GM18907 (cell line): ENCODE measurements at regions not wholly inside any gene's neighbourhood (a gene's known extent, or its start where the extent isn't known, plus 50 kb on each side); places are given as distances from the start of the nearest gene placed in this dataset.

Experiments used
- ATAC-seq: cut with Tn5 transposase; IDR thresholded peaks from one replicate; pipeline ENCODE4 v1.9.1; 2021; ENCODE audit warnings: mild to moderate bottlenecking, moderate library complexity; ENCODE audit not compliant: unreplicated experiment

DNA sequence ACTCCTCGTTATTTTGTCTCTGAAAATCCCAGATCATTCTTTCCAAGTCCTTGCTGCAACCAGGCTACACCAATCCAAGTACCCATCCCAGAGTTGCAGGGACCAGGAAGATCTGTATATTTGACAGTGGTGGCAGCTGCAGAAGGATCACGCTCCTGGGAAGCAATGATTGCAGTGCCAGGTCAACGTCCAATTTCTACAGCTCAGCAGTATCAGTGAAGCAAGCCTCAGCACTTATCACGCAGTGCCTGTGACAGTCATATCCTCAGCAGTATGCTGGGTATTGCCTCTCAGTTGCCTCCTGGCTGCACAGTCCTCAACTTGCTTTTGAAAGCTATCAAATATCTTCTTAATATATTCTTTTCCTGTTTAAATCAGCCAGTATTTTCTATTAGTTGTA, 66.7 kb downstream of the BARHL2 start:
- ATAC-seq = no peak

DNA sequence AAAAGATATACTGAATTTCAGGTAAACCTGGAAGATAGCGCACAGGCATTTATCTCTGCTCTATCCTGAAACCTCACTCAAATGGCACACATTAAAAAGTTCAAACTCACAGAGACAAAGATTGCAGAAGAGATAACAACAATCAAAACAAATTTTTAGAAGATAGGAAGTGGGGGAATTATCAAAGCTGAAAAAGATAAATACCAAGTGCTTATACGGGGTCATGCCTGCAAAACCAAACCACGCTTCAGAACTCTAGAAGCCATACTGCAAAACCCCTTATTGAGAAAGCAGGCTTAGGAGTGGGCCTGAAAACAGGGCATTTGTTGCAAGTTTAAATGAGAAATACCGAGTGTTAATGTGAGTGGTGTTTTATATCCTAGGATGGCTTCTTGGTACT, 76.8 kb downstream of the BARHL2 start:
- ATAC-seq = no peak

DNA sequence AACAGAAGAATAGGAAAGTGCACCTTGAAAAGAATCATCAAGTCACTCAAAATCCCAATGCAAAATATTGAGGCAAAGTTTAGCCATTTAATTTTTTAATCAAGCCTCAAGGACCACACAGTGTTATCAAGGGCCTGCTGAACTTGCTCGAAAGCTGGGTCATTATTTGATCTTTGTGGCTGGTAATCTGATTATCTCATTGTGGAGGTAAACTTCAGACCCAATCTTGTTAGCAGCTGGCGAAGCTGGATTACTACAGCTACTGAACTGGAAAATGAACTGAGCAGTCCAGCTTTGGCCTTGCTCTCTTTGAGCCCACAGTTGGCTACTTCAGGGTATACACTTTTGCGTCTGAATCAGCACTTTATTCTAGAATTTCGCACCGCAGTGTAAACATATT, 94.4 kb downstream of the BARHL2 start:
- no peak for ATAC-seq

DNA sequence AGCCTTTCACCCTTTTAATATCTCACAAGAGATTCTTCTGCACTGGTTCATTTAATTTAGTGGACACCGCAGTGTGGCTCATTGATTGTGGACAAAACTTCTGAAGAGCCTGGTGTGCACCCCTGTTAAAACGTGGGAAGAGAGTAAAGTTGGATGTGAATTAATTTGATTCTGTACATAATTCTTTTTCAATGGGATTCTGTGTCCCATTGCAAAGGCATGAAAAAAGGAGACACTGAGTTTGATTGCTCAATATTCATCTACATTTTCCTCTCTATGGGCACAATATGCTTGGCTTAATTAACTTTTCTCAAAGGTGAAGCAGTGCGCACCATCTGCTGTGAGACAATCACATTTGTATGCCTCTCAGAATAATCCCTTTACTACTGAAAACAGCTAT, 95.1 kb downstream of the BARHL2 start:
- ATAC-seq = no peak

DNA sequence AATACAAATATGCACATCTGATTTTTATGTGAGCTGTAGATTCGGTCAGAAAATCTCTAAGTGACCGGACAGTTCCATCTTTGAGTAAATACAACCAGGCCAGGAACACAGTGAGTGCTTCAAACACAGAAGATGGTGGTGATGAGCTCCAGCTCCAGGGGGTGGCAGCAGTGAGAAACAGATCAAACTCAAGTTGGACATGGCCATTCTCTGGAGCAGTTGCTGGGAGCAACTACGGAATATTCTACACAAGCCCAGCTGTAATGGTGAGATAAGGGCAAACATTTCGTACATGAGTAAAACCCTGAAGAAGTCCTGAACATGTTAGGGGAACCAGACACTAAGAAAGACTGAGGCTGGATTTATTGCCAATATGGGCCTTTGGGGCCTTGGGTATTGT, 100.7 kb downstream of the BARHL2 start:
- ATAC-seq = no peak

DNA sequence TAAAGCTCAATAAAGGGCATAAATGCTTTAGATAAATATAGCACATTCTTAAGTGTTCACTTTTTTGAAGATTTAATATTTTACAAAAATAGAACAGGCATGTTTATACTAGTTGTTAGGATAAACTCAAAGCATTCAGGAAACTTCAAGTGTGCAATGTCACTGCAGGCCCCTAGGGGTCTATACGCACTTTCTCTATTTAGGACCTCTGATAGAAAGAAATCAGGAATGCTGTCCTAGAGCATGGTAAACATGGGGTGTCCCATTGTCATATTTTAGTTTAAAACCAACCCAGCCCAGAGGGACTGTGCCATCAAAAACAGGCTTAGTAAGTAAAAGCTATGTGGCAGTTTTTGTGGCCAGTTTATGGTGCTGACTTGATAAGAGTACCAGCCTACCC, 102.2 kb downstream of the BARHL2 start:
- no peak for ATAC-seq

DNA sequence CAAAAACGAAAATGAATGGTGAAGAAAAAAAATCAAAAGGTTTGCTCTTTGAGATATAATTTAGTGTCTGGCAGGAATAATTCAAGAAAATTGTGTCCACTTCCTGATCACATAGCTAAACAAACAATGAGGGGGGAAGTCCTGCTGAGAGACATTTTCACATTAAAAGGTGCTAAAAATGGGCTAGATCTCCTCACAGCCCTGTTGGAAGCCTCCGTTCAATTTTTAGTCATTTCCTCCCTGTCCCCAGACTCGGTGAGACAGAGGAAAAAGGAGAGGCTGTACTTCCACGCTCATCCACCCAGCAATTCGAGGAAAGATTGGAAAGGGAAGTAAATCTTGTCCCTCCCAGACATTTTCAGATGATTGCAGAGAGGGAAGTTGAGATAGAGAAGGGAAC, 103.7 kb downstream of the BARHL2 start:
- ATAC-seq = no peak

DNA sequence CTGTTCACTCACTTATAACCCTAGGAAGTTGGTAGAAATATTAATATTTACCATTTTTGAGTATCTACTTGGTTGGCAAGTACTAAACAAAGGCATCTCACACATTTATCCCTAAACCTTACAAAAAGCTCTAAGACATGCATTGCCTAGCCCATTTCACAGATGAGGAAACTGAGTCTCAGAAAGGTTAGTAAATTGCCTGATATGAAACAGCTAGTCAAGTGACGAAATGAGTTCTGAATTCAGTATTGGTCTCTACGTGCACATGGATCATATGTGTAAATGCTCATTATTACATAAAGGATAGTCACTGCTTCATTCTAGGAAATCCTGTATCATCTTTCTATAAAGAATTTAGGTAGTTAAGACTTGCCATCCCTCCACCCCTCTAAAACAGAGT, 105.1 kb downstream of the BARHL2 start:
- no peak for ATAC-seq

DNA sequence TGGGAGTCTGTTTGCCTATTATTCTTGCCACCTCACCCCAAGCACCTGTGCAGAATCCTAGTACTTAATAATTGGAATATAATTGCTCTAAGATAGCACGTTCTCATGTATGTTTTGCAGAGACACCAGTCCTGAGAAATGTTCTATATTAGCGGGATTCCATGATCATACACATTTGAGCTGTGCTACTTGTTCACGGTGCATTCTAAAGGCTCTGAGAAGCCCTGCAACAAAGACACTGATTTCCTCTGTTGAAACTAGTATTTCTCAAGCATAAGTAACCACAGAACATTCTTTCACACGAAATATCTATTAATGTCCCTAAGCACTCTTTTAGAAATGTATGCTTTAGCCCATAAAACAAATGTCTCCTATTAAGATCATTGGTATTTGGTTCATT, 109.4 kb downstream of the BARHL2 start:
- no peak for ATAC-seq

DNA sequence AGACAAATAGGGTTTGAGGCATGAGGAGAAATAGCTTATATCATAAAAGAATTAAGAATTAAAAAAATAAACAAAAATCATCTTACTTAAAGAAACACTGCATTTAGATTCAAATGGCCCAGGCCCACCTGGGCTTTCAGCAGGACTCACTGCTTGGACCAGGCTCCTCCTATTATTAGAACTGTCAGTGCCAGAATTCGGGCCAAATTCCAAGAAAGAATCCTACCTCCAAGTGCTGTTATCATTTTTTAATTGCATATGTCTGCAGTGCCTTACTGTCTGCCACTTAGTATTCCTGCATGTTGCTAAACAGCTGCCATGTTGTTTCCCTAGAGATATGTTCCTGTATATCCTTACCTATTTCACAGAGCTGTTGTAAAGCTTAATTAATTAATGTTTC, 112.0 kb downstream of the BARHL2 start:
- ATAC-seq = no peak

DNA sequence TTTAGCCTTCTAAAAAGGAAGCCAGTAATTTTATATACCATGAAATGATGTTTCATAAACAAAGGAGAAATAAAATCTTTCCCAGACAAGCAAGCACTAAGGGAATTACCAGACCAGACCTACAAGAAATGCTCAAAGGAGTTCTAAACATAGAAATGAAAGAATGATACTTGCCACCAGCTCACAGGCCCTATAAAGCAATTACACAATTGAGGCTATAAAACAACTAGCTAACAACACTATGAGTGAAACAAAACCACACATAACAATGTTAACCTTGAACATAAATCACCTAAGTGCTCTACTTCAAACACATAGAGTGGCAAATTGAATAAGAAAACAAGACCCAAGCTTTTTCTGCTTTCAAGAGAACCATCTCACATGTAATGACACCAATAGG, 123.8 kb downstream of the BARHL2 start:
- no peak for ATAC-seq

DNA sequence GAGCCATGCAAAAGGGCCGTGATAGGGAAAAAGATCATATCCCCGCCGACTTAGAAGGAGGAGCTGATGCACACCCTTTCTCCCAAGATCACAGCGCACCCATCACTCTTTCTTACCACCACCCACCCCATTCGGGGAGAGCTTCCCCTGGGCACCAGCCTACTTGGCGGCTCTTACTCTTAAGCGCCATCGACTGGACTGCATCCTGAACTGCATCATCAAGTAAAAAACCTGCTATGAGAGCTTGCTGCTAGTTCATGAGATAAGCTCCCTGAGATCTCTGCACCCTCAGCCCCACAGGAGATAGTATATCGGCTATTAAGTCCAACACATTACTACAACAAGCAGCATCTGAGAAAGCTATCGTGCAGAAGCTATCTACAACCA, 125.1 kb downstream of the BARHL2 start:
- no peak for ATAC-seq

DNA sequence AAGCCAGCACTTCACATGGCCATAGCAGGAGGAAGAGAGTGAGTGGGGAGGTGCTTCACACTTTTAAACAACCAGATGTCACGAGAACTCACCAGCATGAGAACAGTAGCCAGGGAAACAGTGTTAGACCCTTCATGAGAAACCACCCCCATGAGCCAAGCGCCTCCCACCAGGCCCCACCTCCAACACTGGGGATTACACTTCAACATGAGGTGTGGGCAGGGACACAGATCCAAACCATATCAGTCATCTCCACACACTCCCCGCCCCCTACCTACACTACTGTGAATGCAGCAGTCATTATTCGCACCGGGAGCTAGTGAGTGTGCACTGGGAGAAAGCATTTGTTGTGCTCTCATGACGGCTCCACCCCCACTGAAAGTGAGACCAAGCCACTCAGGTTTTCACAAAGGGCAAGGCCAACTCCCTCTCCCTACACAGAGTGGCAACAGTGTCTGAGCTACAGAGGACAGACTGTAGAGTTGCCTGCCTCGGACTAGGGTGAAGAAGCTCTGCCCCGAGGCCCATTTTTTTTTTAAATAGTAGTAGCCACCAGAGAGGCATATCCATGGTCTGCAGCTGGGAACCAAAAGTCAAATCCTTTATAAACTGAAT, 125.6 kb downstream of the BARHL2 start:
- ATAC-seq = no peak

DNA sequence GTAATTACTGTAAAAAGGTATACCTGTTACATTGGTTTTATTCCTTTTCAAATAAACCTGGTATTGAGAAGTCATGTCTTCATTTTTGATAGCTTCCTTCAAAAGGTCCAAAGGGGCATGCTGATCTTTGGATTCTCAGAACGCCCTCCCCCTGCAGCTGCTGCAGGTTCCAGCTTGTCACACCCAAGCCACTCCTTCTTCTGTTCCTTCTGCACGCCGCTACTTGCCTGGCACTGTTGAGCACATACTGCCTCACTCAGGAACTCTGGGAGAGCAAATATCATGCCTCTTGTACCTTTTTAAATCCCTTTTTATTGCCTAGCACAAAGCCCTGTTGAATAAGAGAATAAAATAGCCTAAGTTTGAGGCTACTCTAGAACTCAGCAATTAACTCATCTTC, 136.9 kb downstream of the BARHL2 start:
- ATAC-seq = no peak

DNA sequence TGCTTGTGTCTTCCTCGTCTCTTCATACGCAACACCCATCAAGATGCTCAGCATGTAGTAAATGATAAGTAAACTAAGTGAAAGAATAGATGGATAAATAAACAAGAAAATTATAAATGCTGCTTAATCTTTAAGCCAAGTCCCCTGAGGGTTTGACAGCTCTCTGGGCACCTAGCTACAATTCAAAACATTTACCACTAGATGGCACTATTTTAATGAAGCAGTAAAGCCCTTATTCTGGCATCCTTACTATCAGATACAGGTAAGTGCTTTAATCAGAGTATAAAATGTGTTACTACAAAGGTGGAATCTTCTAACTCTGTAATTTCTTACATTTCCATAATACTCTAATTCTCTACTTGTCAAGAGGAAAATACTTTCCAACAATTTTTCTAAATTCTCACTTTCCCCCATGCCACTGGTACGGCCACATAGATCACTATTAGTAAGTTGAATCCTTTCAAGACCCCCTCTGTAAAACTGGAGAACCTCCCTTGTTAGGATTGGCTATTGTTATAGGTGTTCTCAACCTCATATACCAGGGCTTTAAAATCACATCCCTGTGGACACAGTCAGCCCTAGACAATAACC, 137.8 kb downstream of the BARHL2 start:
- ATAC-seq = peak; percentile 71

DNA sequence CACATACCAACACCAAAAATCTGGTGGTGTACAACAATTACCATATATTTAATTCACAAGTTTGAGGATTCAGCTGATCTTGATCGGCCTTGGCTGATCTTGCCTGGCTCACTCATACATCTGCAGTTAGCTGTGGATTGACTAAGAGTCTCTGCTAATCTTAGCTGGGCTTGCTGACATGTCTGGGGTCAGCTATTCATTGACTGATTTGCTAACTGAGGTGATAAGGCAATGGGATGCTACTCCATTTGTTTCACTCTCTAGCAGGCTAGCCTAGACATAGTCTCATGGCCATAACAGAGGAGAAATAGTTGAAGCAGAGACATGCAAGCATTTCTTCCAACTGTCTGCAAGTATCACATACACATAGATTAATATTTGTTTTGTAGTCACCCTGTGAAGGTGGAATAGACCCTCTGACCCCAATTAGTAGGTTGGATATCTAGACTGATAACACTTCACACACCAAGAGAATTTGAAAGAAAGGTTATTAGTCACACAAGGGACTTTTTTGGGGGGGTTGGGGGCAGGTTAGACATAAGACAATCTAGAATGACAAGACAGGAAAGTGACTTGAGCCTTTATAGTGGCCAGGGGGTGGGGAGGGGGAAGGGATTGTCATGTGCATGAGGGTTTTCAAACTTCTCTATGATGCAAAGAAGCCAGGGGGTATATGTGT, 142.3 kb downstream of the BARHL2 start:
- no peak for ATAC-seq

DNA sequence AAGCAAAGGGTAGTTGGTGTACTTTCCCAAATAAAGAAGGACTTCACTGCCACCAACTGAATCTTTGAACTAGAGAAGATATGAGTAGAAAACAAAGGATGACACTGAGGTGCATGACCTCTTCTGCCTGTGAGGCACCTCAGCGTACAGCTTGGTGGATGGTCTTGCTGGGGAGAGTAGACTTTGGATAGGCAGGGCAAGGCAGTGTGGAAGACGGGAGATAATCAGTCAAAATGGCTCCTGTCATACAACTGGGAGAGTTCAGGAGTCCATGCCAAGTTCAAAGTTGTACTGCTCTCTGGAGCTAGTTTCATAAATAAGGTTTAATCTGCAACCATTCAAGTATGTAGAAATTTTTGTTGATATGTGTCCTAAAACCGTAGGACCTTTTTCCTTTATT, 143.4 kb downstream of the BARHL2 start:
- ATAC-seq = no peak

DNA sequence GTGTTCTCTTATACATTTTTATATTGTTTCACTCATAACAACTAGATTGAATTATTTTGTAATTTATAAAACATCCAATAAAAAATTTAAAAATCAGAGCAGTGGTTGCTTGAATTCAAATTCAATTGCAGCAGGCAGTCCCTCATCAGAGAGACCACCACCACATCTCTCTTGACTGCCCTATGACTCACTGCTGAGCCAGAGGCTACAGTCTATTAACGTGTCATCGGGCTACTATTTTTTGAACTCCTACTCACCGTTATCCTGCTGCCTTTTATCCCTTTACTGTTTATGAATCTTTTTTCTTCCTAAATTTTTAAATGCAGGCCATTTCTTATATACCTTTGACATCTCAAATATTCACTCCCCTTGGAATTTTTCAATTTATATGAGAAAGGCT, 144.7 kb downstream of the BARHL2 start:
- no peak for ATAC-seq

DNA sequence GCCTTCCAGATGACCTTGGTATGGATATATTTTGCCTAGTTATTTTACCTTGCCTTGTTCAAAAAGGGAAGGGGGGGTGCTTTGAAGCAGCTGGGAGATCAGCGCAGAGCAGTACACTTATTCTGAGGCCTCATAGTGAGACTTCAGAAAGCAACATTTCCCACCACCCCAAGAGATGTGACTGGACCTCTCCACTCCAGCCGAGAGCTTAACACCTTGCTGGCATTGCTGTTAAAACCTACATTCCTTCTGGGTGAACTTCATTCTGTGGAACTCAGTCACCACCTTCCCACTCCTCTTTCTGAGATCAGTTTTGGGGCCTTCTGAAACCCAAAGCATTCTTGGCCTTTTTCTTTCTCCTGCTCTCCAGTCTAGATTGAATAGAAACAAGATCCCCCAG, 148.7 kb downstream of the BARHL2 start:
- no peak for ATAC-seq

DNA sequence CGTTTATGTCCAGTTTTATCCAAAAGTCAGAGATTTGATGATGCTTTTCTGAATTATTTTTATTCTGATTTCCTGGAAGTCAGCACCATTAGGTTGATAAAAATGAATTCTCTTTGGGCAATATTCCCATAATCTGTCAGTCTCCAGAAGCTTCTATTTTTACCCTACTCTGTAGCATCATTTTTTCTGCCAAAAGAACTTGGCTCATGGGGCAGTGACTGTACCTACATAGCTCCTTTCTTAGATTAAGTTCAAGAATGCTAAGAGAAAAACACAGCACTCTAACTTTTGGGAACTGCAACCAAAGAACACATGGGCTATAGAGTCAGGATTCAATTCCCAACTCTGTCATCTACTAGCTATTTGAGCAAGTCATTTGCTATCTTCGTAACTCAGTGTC, 152.9 kb downstream of the BARHL2 start:
- ATAC-seq = no peak

DNA sequence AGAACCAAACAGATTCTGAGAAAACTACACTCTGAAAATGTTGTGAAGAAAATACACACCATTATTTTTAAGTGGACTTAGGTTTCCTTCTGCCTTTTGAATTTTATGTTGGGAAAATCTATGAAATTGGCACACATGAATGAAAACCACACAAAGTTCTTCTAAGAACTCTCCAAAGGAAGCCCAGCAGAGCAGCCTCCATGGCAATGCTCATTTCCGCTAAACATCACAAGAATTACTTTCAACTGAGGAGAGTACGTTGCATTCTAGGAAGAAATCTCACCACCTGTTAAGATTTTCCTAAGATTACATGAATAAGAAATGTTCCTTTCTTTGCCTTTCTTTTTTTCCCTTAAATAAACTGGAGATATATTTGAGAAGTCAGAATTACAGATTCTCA, 154.2 kb downstream of the BARHL2 start:
- no peak for ATAC-seq

DNA sequence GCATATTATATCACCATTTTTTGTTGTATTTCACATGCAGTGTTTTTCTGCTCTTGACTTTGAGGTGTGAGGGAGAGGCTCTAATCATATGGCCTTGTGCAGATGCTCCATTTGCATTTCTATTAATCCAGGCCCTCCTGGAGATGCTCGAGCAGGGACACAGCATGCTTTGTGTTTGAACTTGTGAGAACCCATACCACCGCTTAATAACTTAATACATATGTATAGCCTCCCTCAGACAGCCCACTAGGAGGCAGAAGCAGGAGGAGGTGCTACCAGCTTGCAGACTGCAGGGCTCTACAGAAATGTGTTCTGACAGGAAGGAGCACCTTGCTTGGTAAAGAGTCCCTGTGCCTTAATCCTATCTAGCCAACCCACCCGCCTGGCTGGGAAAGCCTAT, 155.2 kb downstream of the BARHL2 start:
- ATAC-seq = no peak
